PC-3 (cell line): ENCODE measurements at regions not wholly inside any gene's neighbourhood (a gene's known extent, or its start where the extent isn't known, plus 50 kb on each side); places are given as distances from the start of the nearest gene placed in this dataset.

Source experiments
- ATAC-seq: fragments of 200-7000 bp; cut with Tn5 transposase; 2 replicates; pipeline ENCODE4 v1.9.1; 2020; ENCODE audit warnings: mild to moderate bottlenecking, moderate library complexity
- BruUV-seq: library from RNA; stranded (reverse); fragments of 400-500 nt; replicated peaks from 2 replicates; lab custom pipeline; 2021; lab: Mats Ljungman, UMichigan
- CTCF ChIA-PET: fragments of 300-600 bp; sonication (Branson Sonifier 250); formaldehyde crosslinking; loops from one replicate; lab custom pipeline; 2022; ENCODE audit warnings: antibody characterized with exemption; lab: Charles Lee
- POLR2A ChIA-PET: fragments of 300-600 bp; sonication (Branson Sonifier 250); formaldehyde crosslinking; loops from one replicate; lab custom pipeline; 2022; ENCODE audit warnings: antibody characterized with exemption; ENCODE audit not compliant: unreplicated experiment; lab: Charles Lee
- DNase-seq: peaks from one replicate; pipeline ENCODE4 v3.0.0-alpha.2; 2015
- H2AFZ ChIP-seq: fragments of 300-600 bp; sonication (generic); 2 replicates; pipeline ENCODE4 v1.6.0; 2016; ENCODE audit warnings: antibody characterized with exemption, low read length
- H3F3A ChIP-seq: fragments of 300-600 bp; sonication (generic); one replicate; pipeline ENCODE4 v1.6.0; 2017; ENCODE audit warnings: antibody characterized with exemption, low read length, control low read depth, mild to moderate bottlenecking; ENCODE audit not compliant: unreplicated experiment
- H3K27ac ChIP-seq: fragments of 300-600 bp; sonication (generic); 2 replicates; pipeline ENCODE4 v1.5.1; 2016; ENCODE audit warnings: mild to moderate bottlenecking, low read length
- H3K27me3 ChIP-seq: fragments of 300-600 bp; sonication (generic); 2 replicates; pipeline ENCODE4 v1.6.1; 2016; ENCODE audit warnings: low read length, mixed read lengths
- H3K36me3 ChIP-seq: fragments of 300-600 bp; sonication (generic); 2 replicates; pipeline ENCODE4 v1.6.1; 2016; ENCODE audit warnings: low read depth, mixed run types, low read length, mixed read lengths
- H3K4me1 ChIP-seq: fragments of 300-600 bp; sonication (generic); 2 replicates; pipeline ENCODE4 v1.5.1; 2016; ENCODE audit warnings: low read length; ENCODE audit not compliant: insufficient read depth
- H3K4me2 ChIP-seq: fragments of 300-600 bp; sonication (generic); 2 replicates; pipeline ENCODE4 v1.6.0; 2016; ENCODE audit warnings: low read length
- H3K4me3 ChIP-seq: fragments of 300-600 bp; sonication (generic); 2 replicates; pipeline ENCODE4 v1.5.1; 2016; ENCODE audit warnings: mild to moderate bottlenecking, low read length, mixed read lengths
- H3K79me2 ChIP-seq: fragments of 300-600 bp; sonication (generic); 2 replicates; pipeline ENCODE4 v1.6.1; 2017; ENCODE audit warnings: low read length, mixed read lengths
- H3K9ac ChIP-seq: fragments of 300-600 bp; sonication (generic); 2 replicates; pipeline ENCODE4 v1.6.0; 2016; ENCODE audit warnings: mild to moderate bottlenecking, low read length
- H3K9me2 ChIP-seq: fragments of 300-600 bp; sonication (generic); replicated peaks from 2 replicates; pipeline ENCODE4 v1.6.1; 2016; ENCODE audit warnings: mixed run types, low read length, mixed read lengths
- H3K9me3 ChIP-seq: fragments of 300-600 bp; sonication (generic); 2 replicates; pipeline ENCODE4 v1.6.1; 2016; ENCODE audit warnings: low read length, mixed read lengths
- H4K20me1 ChIP-seq: fragments of 300-600 bp; sonication (generic); 2 replicates; pipeline ENCODE4 v1.6.1; 2016; ENCODE audit warnings: low read length, mixed read lengths
- EZH2 ChIP-seq: fragments of 300-600 bp; sonication (generic); IDR thresholded peaks from one replicate; pipeline ENCODE4 v1.6.1; 2017; ENCODE audit warnings: antibody characterized with exemption, mild to moderate bottlenecking, low read length; ENCODE audit not compliant: unreplicated experiment
- EZH2phosphoT487 ChIP-seq: fragments of 300-600 bp; sonication (generic); IDR thresholded peaks from 2 replicates; pipeline ENCODE4 v1.6.1; 2018; ENCODE audit warnings: mild to moderate bottlenecking, antibody characterized with exemption, low read length, borderline replicate concordance
- intact Hi-C: fragments of 100-400 bp; cut with micrococcal nuclease; formaldehyde crosslinking; loops from 2 replicates; pipeline ENCODE4 v1.9.0; 2023
- TF ChIP-seq, protein P1 (sequence below): fragments of 300-600 bp; sonication (generic); conservative IDR thresholded peaks from 2 replicates; pipeline ENCODE4 v1.5.1; 2017; ENCODE audit warnings: antibody characterized with exemption, low read depth, mild to moderate bottlenecking, low read length

DNA sequence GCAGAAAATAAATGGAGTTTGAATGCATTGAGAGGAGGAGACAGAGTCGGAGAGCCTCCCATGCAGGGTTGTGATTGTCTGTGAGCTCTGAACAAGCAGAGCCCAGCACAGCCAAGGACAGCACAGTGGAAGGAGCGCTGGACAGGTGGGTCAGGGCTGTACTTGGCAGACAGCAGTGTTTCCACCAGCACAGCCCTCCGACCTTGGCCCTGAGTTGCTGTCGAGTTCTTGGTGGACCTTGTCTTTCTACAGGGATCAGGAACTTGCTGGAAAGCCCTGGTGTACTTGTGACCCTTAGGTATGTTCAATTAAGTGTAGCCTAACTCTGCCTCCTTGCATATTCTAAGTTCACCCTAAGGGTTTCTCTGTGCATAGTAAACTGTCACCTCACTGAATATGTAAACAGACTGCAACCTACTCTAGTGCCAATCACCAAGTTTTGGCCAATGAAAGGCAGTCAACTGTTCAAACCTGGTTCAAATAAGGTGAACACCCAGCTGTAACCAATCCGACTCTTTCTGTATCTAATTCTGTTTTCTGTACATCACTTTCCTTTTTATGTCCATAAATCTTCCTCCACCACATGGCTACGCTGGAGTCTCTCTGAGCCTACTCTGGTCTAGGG is 86.6 kb upstream of the SLC25A33 start:
- Histone ChIP-seq H3K9me2 (no peaks in the 10 kb centered on the region), H4K20me1 (no peaks in the 10 kb centered on the region), H3K27ac (no peak overlapping the region), H3K9ac (no peak overlapping the region), H3K27me3 (no peaks in the 10 kb centered on the region), H3K4me1 (no peaks in the 10 kb centered on the region), H3F3A (no peaks in the 10 kb centered on the region), H3K4me3 (no peak overlapping the region), H3K79me2 (no peaks in the 10 kb centered on the region), H3K4me2 (no peak overlapping the region), H2AFZ (no peak overlapping the region), H3K36me3 (no peaks in the 10 kb centered on the region), H3K9me3 (no peaks in the 10 kb centered on the region)
- ATAC-seq (no peak), DNase-seq (no peak)
- BruUV-seq, result no TSS peak
- TF ChIP-seq EZH2 (no peak), EZH2phosphoT487 (no peak)
- ChIA-PET POLR2A (no interaction called here), CTCF (no interaction called here)
- intact Hi-C loops, result no loop called here

DNA sequence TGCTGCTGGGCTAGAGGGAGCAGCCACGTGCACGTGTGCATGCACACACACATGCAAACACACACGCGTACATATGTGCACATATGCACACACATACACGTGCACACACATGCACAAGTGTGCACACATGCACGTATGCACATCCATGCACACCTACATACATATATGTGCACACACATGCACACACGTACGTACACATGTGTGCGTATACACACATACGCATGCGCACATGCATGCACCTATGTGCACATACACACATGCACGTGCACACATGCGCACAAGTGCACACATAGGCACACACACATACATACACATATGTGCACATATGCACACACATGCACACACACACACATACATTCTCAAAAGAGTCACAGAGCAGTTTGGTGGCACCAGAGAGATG is 85.9 kb upstream of the SLC25A33 start:
- H3K4me1 ChIP-seq, result no peaks in the 10 kb centered on the region
- no peak overlapping the region for H3K27ac ChIP-seq
- H3F3A ChIP-seq, result no peaks in the 10 kb centered on the region
- no peak overlapping the region for H3K9ac ChIP-seq
- no TSS peak for BruUV-seq
- ChIA-PET CTCF (no interaction called here), POLR2A (no interaction called here)
- no peaks in the 10 kb centered on the region for H3K36me3 ChIP-seq
- intact Hi-C loops, result no loop called here
- no peaks in the 10 kb centered on the region for H3K9me3 ChIP-seq
- H2AFZ ChIP-seq, result no peak overlapping the region
- H3K79me2 ChIP-seq, result no peaks in the 10 kb centered on the region
- no peak for DNase-seq
- H3K4me3 ChIP-seq, result no peak overlapping the region
- H3K9me2 ChIP-seq, result no peaks in the 10 kb centered on the region
- no peak for ATAC-seq
- H3K27me3 ChIP-seq, result no peaks in the 10 kb centered on the region
- TF ChIP-seq EZH2, result no peak
- TF ChIP-seq EZH2phosphoT487, result no peak
- H3K4me2 ChIP-seq, result no peak overlapping the region
- no peaks in the 10 kb centered on the region for H4K20me1 ChIP-seq

DNA sequence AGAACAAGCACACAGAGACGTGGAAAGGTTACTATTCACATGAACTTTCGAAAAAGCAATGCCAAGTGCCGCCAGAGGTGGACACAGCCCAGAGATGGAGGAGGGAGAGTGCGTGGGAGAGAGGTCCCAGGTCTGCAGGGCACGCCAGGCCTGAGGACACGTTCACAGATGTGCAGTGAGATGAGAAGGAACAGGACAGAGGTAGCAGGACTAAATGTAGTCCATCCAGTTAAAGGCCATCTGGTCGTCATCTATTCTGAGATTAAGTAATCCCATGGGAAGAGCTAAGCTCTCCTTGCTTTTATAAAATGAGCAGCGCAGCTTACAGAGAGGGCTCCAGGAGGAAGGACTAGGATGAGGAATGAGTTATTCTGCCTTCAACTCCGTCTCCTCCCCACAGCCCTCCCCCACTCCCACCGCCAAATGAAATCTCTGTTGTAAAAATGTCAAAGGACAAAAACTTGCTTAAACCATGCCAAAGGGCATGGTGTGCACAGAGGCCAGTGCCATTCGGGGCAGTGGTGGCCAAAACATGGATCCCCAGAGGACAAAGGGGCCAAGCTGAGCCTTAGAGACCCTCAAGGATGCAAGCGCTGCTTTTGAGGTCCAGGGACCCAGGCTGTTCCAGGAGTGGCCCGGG is 85.4 kb upstream of the SLC25A33 start:
- Histone ChIP-seq H3K9me2 (no peaks in the 10 kb centered on the region), H3K4me1 (no peaks in the 10 kb centered on the region), H3K9ac (no peak overlapping the region), H3K4me3 (no peak overlapping the region), H3K79me2 (no peaks in the 10 kb centered on the region), H3K27ac (no peak overlapping the region), H4K20me1 (no peaks in the 10 kb centered on the region), H3K9me3 (no peaks in the 10 kb centered on the region), H3F3A (no peaks in the 10 kb centered on the region), H2AFZ (no peak overlapping the region), H3K27me3 (no peaks in the 10 kb centered on the region), H3K36me3 (no peaks in the 10 kb centered on the region), H3K4me2 (no peak overlapping the region)
- DNase-seq, result no peak
- intact Hi-C loops, result no loop called here
- no peak for ATAC-seq
- BruUV-seq, result no TSS peak
- TF ChIP-seq EZH2phosphoT487, result no peak
- TF ChIP-seq, protein P1, sequence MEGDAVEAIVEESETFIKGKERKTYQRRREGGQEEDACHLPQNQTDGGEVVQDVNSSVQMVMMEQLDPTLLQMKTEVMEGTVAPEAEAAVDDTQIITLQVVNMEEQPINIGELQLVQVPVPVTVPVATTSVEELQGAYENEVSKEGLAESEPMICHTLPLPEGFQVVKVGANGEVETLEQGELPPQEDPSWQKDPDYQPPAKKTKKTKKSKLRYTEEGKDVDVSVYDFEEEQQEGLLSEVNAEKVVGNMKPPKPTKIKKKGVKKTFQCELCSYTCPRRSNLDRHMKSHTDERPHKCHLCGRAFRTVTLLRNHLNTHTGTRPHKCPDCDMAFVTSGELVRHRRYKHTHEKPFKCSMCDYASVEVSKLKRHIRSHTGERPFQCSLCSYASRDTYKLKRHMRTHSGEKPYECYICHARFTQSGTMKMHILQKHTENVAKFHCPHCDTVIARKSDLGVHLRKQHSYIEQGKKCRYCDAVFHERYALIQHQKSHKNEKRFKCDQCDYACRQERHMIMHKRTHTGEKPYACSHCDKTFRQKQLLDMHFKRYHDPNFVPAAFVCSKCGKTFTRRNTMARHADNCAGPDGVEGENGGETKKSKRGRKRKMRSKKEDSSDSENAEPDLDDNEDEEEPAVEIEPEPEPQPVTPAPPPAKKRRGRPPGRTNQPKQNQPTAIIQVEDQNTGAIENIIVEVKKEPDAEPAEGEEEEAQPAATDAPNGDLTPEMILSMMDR, result no peak
- TF ChIP-seq EZH2, result no peak
- ChIA-PET POLR2A (no interaction called here), CTCF (interaction anchor here (0.6 kb wide), 1 partner anchor 165 kb away, joined by 4 read pairs; no protein-coding TSS in a partner anchor)
